ENCODE measurements at regions not wholly inside any gene's neighbourhood (a gene's known extent, or its start where the extent isn't known, plus 50 kb on each side); places are given as distances from the start of the nearest gene placed in this dataset.

GRCh38 chr12:113680868-113681267 is 209.2 kb upstream of the LHX5 start:
- Histone ChIP-seq H3K56ac (ENCODE audit: insufficient read length, low read depth, low read length) (no peak overlapping the region), H3K79me1 (ENCODE audit: insufficient read depth, low read depth, low read length, poor library complexity, severe bottlenecking) (no peaks in the 10 kb centered on the region), H4K20me1 (ENCODE audit: control insufficient read depth, insufficient read depth, insufficient read length) (no peaks in the 10 kb centered on the region), H2AK5ac (ENCODE audit: insufficient read length, low read length) (no peak overlapping the region), H4K8ac (replicated peaks; ENCODE audit: insufficient read length, low read depth, low read length) (no peak overlapping the region), H3K18ac (ENCODE audit: insufficient read length, low read depth, low read length) (no peak overlapping the region), H3K79me2 (ENCODE audit: insufficient read depth, low read length) (no peaks in the 10 kb centered on the region), H3K9ac (ENCODE audit: extremely low read depth, insufficient read length, low read length) (no peak overlapping the region), H3K9me3 (ENCODE audit: control insufficient read depth, low read depth, low read length) (no peaks in the 10 kb centered on the region), H2BK5ac (ENCODE audit: insufficient read length, low read length) (no peak overlapping the region), H3K27ac (ENCODE audit: insufficient read length, low read depth, low read length) (no peak overlapping the region), H3T11ph (ENCODE audit: low read length) (no peak overlapping the region), H3K23me2 (ENCODE audit: insufficient read length, low read depth, low read length, poor library complexity, severe bottlenecking) (no peaks in the 10 kb centered on the region), H4K91ac (ENCODE audit: insufficient read length, low read depth, low read length) (no peak overlapping the region), H3K4ac (ENCODE audit: low read depth, low read length) (no peak overlapping the region), H2BK15ac (ENCODE audit: low read depth, low read length) (no peak overlapping the region), H3K4me2 (ENCODE audit: insufficient read depth, insufficient read length, low read length) (no peak overlapping the region), H4K5ac (ENCODE audit: insufficient read length, low read depth, low read length) (no peak overlapping the region), H3K14ac (ENCODE audit: insufficient read depth, low read length) (no peak overlapping the region), H2BK12ac (ENCODE audit: insufficient read length, low read depth, low read length) (no peak overlapping the region), H2BK20ac (ENCODE audit: low read depth, low read length, poor library complexity, severe bottlenecking) (no peak overlapping the region), H3K27me3 (ENCODE audit: insufficient read depth, low read length) (no peaks in the 10 kb centered on the region), H3K4me1 (ENCODE audit: insufficient read depth, low read length) (no peaks in the 10 kb centered on the region), H3K23ac (ENCODE audit: insufficient read length, low read depth, low read length) (no peak overlapping the region), H2BK120ac (ENCODE audit: low read depth, low read length, poor library complexity, severe bottlenecking) (no peak overlapping the region), H2AFZ (ENCODE audit: low read length) (no peak overlapping the region)
- Mint-ChIP-seq H3K9me3 (no peaks in the 10 kb centered on the region; a peak in 1 of 5 replicates), H3K27ac (no peak overlapping the region), H3K4me1 (peaks cover 0 to 3% of the 10 kb centered on the region in 2 experiments; a peak in 1 of 4 replicates), H3K27me3 (ENCODE audit: low read depth) (peaks cover 27% of the 10 kb centered on the region), H3K4me3 (no peak overlapping the region), H3K36me3 (ENCODE audit: insufficient read depth in 1 of 3, low read depth in 3 of 3) (no peaks in the 10 kb centered on the region)
- TF ChIP-seq CTCF (conservative IDR thresholded peaks at IDR 0.05) = no peak
- no CpG with 5 or more reads among the region's 1 CpG for WGBS (ENCODE audit: extremely low coverage, insufficient read length, low lambda C conversion rate)
- no peak for DNase-seq

Data from H9 (cell line).